ACHN (cell line): ENCODE measurements at regions not wholly inside any gene's neighbourhood (a gene's known extent, or its start where the extent isn't known, plus 50 kb on each side); places are given as distances from the start of the nearest gene placed in this dataset.
"Not testable (repeated sequence)": the region's sequence is repeated elsewhere in the genome, so short reads cannot be mapped to it uniquely, and the experiment has no call there.

ENCODE experiments used
- DNase-seq: peaks from one replicate; pipeline ENCODE4 v3.0.0-alpha.2; 2015
- in situ Hi-C: cut with HindIII; loops from 2 replicates; pipeline ENCODE4 v1.10.0; 2017; ENCODE audit warnings: low sequenced_read_pairs, low pct_ligation_motif_present, low pct_unique_long_range_greater_than_20kb

GRCh38 chr5:56298336-56299090, 65.4 kb upstream of the ANKRD55 start:
- in situ Hi-C loops: no loop called here
- no peak for DNase-seq

GRCh38 chr5:56297851-56298250, 64.7 kb upstream of the ANKRD55 start:
- no peak for DNase-seq
- in situ Hi-C loops: no loop called here

- in situ Hi-C loops, DNase-seq: not testable (repeated sequence)
These were observed 62.2 kb upstream of the ANKRD55 start for GRCh38 chr5:56295311-56295710.

GRCh38 chr5:56294354-56294753, 61.2 kb upstream of the ANKRD55 start:
- no peak for DNase-seq
- in situ Hi-C loops: no loop called here

- in situ Hi-C loops, DNase-seq: not testable (repeated sequence)
These were observed 59.7 kb upstream of the ANKRD55 start for GRCh38 chr5:56292874-56293273.

- in situ Hi-C loops: no loop called here
- no peak for DNase-seq
These were observed 58.7 kb upstream of the ANKRD55 start for GRCh38 chr5:56291661-56292374.

- DNase-seq: no peak
- in situ Hi-C loops: no loop called here
These were observed 58.0 kb upstream of the ANKRD55 start for GRCh38 chr5:56291079-56291643.

- no peak for DNase-seq
- in situ Hi-C loops: no loop called here
These were observed 57.4 kb upstream of the ANKRD55 start for GRCh38 chr5:56290378-56291078.

- in situ Hi-C loops: no loop called here
These were observed 56.5 kb upstream of the ANKRD55 start for GRCh38 chr5:56289602-56289987.

GRCh38 chr5:56288873-56289601, 55.9 kb upstream of the ANKRD55 start:
- in situ Hi-C loops: no loop called here

More at GRCh38 chr5:56289602-56289987, 56.5 kb upstream of the ANKRD55 start:
- DNase-seq: no peak

GRCh38 chr5:56286015-56286884, 53.1 kb upstream of the ANKRD55 start:
- in situ Hi-C loops: no loop called here
- no peak for DNase-seq

More at GRCh38 chr5:56288873-56289601, 55.9 kb upstream of the ANKRD55 start:
- no peak for DNase-seq

GRCh38 chr5:56282951-56283350, 49.8 kb upstream of the ANKRD55 start:
- in situ Hi-C loops: no loop called here
- no peak for DNase-seq
